ENCODE measurements at regions not wholly inside any gene's neighbourhood (a gene's known extent, or its start where the extent isn't known, plus 50 kb on each side); places are given as distances from the start of the nearest gene placed in this dataset.

- TF ChIP-seq ZNF202 (tag by site-specific recombination; IDR thresholded peaks at IDR 0.05; ENCODE audit: borderline replicate concordance) = no peak
- TF ChIP-seq, protein P1, sequence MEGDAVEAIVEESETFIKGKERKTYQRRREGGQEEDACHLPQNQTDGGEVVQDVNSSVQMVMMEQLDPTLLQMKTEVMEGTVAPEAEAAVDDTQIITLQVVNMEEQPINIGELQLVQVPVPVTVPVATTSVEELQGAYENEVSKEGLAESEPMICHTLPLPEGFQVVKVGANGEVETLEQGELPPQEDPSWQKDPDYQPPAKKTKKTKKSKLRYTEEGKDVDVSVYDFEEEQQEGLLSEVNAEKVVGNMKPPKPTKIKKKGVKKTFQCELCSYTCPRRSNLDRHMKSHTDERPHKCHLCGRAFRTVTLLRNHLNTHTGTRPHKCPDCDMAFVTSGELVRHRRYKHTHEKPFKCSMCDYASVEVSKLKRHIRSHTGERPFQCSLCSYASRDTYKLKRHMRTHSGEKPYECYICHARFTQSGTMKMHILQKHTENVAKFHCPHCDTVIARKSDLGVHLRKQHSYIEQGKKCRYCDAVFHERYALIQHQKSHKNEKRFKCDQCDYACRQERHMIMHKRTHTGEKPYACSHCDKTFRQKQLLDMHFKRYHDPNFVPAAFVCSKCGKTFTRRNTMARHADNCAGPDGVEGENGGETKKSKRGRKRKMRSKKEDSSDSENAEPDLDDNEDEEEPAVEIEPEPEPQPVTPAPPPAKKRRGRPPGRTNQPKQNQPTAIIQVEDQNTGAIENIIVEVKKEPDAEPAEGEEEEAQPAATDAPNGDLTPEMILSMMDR (tag by site-specific recombination; IDR thresholded peaks at IDR 0.05) = no peak
- TF ChIP-seq ELK4 (IDR thresholded peaks at IDR 0.05; ENCODE audit: borderline replicate concordance, low read depth, low read length) = no peak
- TF ChIP-seq ZNF335 (tag by site-specific recombination; conservative IDR thresholded peaks at IDR 0.05) = no peak
- no peak for TF ChIP-seq OSR2 (tag by site-specific recombination; IDR thresholded peaks at IDR 0.05)
- no peak for TF ChIP-seq ZNF274 (IDR thresholded peaks at IDR 0.05; ENCODE audit: low read length)
- TF ChIP-seq ZNF274 (tag by site-specific recombination; IDR thresholded peaks at IDR 0.05; ENCODE audit: borderline replicate concordance) = no peak
- no peak for TF ChIP-seq ZBTB1 (tag by site-specific recombination; IDR thresholded peaks at IDR 0.05)
- TF ChIP-seq GFI1B (tag by site-specific recombination; IDR thresholded peaks at IDR 0.05) = no peak
- TF ChIP-seq KLF1 (tag by site-specific recombination; IDR thresholded peaks at IDR 0.05) = no peak
- TF ChIP-seq, protein P2, sequence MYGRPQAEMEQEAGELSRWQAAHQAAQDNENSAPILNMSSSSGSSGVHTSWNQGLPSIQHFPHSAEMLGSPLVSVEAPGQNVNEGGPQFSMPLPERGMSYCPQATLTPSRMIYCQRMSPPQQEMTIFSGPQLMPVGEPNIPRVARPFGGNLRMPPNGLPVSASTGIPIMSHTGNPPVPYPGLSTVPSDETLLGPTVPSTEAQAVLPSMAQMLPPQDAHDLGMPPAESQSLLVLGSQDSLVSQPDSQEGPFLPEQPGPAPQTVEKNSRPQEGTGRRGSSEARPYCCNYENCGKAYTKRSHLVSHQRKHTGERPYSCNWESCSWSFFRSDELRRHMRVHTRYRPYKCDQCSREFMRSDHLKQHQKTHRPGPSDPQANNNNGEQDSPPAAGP (tag by site-specific recombination; IDR thresholded peaks at IDR 0.05) = no peak
- TF ChIP-seq ZNF585B (tag by site-specific recombination; IDR thresholded peaks at IDR 0.05) = no peak
- TF ChIP-seq ZNF362 (tag by site-specific recombination; IDR thresholded peaks at IDR 0.05) = no peak
- no peak for TF ChIP-seq MEIS1 (CRISPR knock-in tag; IDR thresholded peaks at IDR 0.05; ENCODE audit: borderline replicate concordance)
These were observed 160.8 kb downstream of the DEPDC1B start for GRCh38 chr5:60538955-60539866.
